ENCODE measurements at regions not wholly inside any gene's neighbourhood (a gene's known extent, or its start where the extent isn't known, plus 50 kb on each side); places are given as distances from the start of the nearest gene placed in this dataset.
A peak's percentile ranks its signal among the peaks of the same experiment; 100 is the strongest.

- TF ChIP-seq SMAD5 (IDR thresholded peaks at IDR 0.05; ENCODE audit: low read depth), result no peak
- peak; percentile 91 for TF ChIP-seq ATF7 (IDR thresholded peaks at IDR 0.05; ENCODE audit: low read depth)
- TF ChIP-seq CBX3 (IDR thresholded peaks at IDR 0.05; ENCODE audit: borderline replicate concordance, low read depth), result no peak
- TF ChIP-seq YY1 (IDR thresholded peaks at IDR 0.05; ENCODE audit: low read depth, low read length), result no peak
- TF ChIP-seq NR2C2 (IDR thresholded peaks at IDR 0.05; ENCODE audit: borderline replicate concordance, control insufficient read depth, insufficient read length, low read depth), result no peak
- TF ChIP-seq MTA3 (IDR thresholded peaks at IDR 0.05; ENCODE audit: borderline replicate concordance, low read length), result peak; percentile 97
- TF ChIP-seq IKZF1 (conservative IDR thresholded peaks at IDR 0.05), result peak; percentile 98
- no peak for TF ChIP-seq HCFC1 (IDR thresholded peaks at IDR 0.05; ENCODE audit: low read length)
- TF ChIP-seq ZBTB40 (IDR thresholded peaks at IDR 0.05; ENCODE audit: borderline replicate concordance), result no peak; the same call in 1 of the 2 replicates
- no peak for TF ChIP-seq NFYA (IDR thresholded peaks at IDR 0.05; ENCODE audit: borderline replicate concordance, low read depth, low read length)
- TF ChIP-seq PBX3 (IDR thresholded peaks at IDR 0.05; ENCODE audit: insufficient replicate concordance, low read depth, low read length), result peak; percentile 21
- peak; percentile 78 for TF ChIP-seq NR2F1 (conservative IDR thresholded peaks at IDR 0.05)
- TF ChIP-seq CBX5 (IDR thresholded peaks at IDR 0.05; ENCODE audit: low read depth), result peak; percentile 78; the same call in 1 of the 2 replicates
- no peak for TF ChIP-seq NFXL1 (IDR thresholded peaks at IDR 0.05; ENCODE audit: borderline replicate concordance)
- no peak for TF ChIP-seq NRF1 (conservative IDR thresholded peaks at IDR 0.05; ENCODE audit: low read depth, low read length)
Observed at GRCh38 chr12:89856431-89856830, 147.8 kb upstream of the ATP2B1 start (continued).

Measured in GM12878 (cell line).